GM23338 (cell line): ENCODE measurements at regions not wholly inside any gene's neighbourhood (a gene's known extent, or its start where the extent isn't known, plus 50 kb on each side); places are given as distances from the start of the nearest gene placed in this dataset.

Experiments
- ATAC-seq: fragments of 200-7000 bp; cut with Tn5 transposase; 3 replicates; pipeline ENCODE4 v1.9.1; 2020
- DNase-seq: peaks from one replicate; pipeline ENCODE4 v3.0.0-alpha.2; 2015; ENCODE audit warnings: low spot score
- H2AFZ ChIP-seq: fragments of 200-600 bp; sonication (generic); 2 replicates; pipeline ENCODE4 v1.8.0; 2016; ENCODE audit warnings: antibody characterized with exemption, mild to moderate bottlenecking, moderate library complexity
- H3F3A ChIP-seq: fragments of 200-600 bp; sonication (generic); replicated peaks from 2 replicates; pipeline ENCODE4 v1.8.0; 2017; ENCODE audit warnings: antibody characterized with exemption, mixed run types, low read depth
- H3K27ac ChIP-seq: fragments of 200-600 bp; sonication (generic); 2 replicates; pipeline ENCODE4 v1.6.1; 2016; ENCODE audit warnings: low read depth
- H3K27me3 ChIP-seq: fragments of 200-600 bp; sonication (generic); 2 replicates; pipeline ENCODE4 v1.8.0; 2016; ENCODE audit warnings: mild to moderate bottlenecking, mixed run types, moderate library complexity; ENCODE audit not compliant: insufficient read depth
- H3K36me3 ChIP-seq: fragments of 200-600 bp; sonication (generic); 2 replicates; pipeline ENCODE4 v1.8.0; 2016; ENCODE audit warnings: mild to moderate bottlenecking; ENCODE audit not compliant: insufficient read depth
- H3K4me1 ChIP-seq: fragments of 200-600 bp; sonication (generic); 2 replicates; pipeline ENCODE4 v1.8.0; 2016; ENCODE audit warnings: mild to moderate bottlenecking, moderate library complexity; ENCODE audit not compliant: insufficient read depth
- H3K4me2 ChIP-seq: fragments of 200-600 bp; sonication (generic); 2 replicates; pipeline ENCODE4 v1.7.1; 2017; ENCODE audit warnings: mixed run types
- H3K4me3 ChIP-seq: fragments of 200-600 bp; sonication (generic); 2 replicates; pipeline ENCODE4 v1.6.1; 2016; ENCODE audit warnings: mixed run types
- H3K79me2 ChIP-seq: fragments of 200-600 bp; sonication (generic); replicated peaks from 2 replicates; pipeline ENCODE4 v1.8.0; 2017; ENCODE audit warnings: mild to moderate bottlenecking; ENCODE audit not compliant: insufficient read depth
- H3K9me2 ChIP-seq: fragments of 200-600 bp; sonication (generic); 2 replicates; pipeline ENCODE4 v1.8.0; 2017; ENCODE audit not compliant: insufficient read depth
- H4K20me1 ChIP-seq: fragments of 200-600 bp; sonication (generic); replicated peaks from 2 replicates; pipeline ENCODE4 v1.8.0; 2017; ENCODE audit warnings: mild to moderate bottlenecking; ENCODE audit not compliant: insufficient read depth
- H3K27ac Mint-ChIP-seq: 2 replicates; pipeline ENCODE4 v1.8.0; 2020; ENCODE audit warnings: inconsistent platforms, mild to moderate bottlenecking, moderate library complexity, mixed read lengths
- H3K27me3 Mint-ChIP-seq: 3 replicates; pipeline ENCODE4 v1.8.0; 2022; ENCODE audit warnings: low read depth, mild to moderate bottlenecking, moderate library complexity, mixed read lengths, inconsistent platforms; ENCODE audit not compliant: insufficient read depth, poor library complexity
- H3K36me3 Mint-ChIP-seq: 3 replicates; pipeline ENCODE4 v1.8.0; 2021; ENCODE audit warnings: low read depth, mild to moderate bottlenecking, inconsistent platforms, moderate library complexity, mixed read lengths
- H3K4me1 Mint-ChIP-seq: 3 replicates; pipeline ENCODE4 v1.8.0; 2020; ENCODE audit warnings: mild to moderate bottlenecking, inconsistent platforms, mixed read lengths
- H3K4me3 Mint-ChIP-seq: 3 replicates; pipeline ENCODE4 v1.8.0; 2021; ENCODE audit warnings: moderate library complexity, mild to moderate bottlenecking, inconsistent platforms, mixed read lengths
- H3K9me3 Mint-ChIP-seq: 3 replicates; pipeline ENCODE4 v1.8.0; 2020; ENCODE audit warnings: moderate library complexity, mild to moderate bottlenecking, inconsistent platforms, mixed read lengths
- CREB1 ChIP-seq: fragments of 250-450 bp; sonication (Bioruptor Pico); IDR thresholded peaks from 2 replicates; pipeline ENCODE4 v1.5.0; 2020; ENCODE audit warnings: low read depth, mild to moderate bottlenecking, moderate library complexity
- EZH2 ChIP-seq: fragments of 200-600 bp; sonication (generic); IDR thresholded peaks from one replicate; pipeline ENCODE4 v1.8.0; 2017; ENCODE audit warnings: antibody characterized with exemption, mild to moderate bottlenecking, low read depth; ENCODE audit not compliant: unreplicated experiment
- EZH2phosphoT487 ChIP-seq: fragments of 200-600 bp; sonication (generic); IDR thresholded peaks from one replicate; pipeline ENCODE4 v1.8.1; 2018; ENCODE audit warnings: antibody characterized with exemption; ENCODE audit not compliant: unreplicated experiment
- NANOG ChIP-seq: IDR thresholded peaks from 2 replicates; pipeline ENCODE4 v1.6.1; 2016; ENCODE audit warnings: antibody characterized with exemption, borderline replicate concordance
- POLR2AphosphoS5 ChIP-seq: IDR thresholded peaks from 2 replicates; pipeline ENCODE4 v1.6.1; 2016; ENCODE audit warnings: antibody characterized with exemption, low read depth
- STAT1 ChIP-seq: IDR thresholded peaks from one replicate; pipeline ENCODE4 v1.6.1; 2016; ENCODE audit warnings: antibody characterized with exemption; ENCODE audit not compliant: unreplicated experiment
- ZNF114 ChIP-seq: fragments of 250-450 bp; sonication (Bioruptor Pico); IDR thresholded peaks from 2 replicates; pipeline ENCODE4 v1.5.0; 2020; ENCODE audit warnings: mild to moderate bottlenecking, moderate library complexity
- TF ChIP-seq, protein P1 (sequence below): IDR thresholded peaks from 2 replicates; pipeline ENCODE4 v1.6.1; 2016; ENCODE audit warnings: antibody characterized with exemption
- TF ChIP-seq, protein P2 (sequence below): IDR thresholded peaks from one replicate; pipeline ENCODE4 v1.6.1; 2018; ENCODE audit warnings: antibody characterized with exemption; ENCODE audit not compliant: unreplicated experiment
- TF ChIP-seq, protein P3 (sequence below), 2 experiments: fragments of 200-600 bp in 1 of 2; sonication (generic) in 1 of 2; conservative IDR thresholded peaks; 2 replicates each; pipeline versions ENCODE4 v1.5.1 to v1.6.1; 2016 to 2017; ENCODE audit warnings: antibody characterized with exemption in 2 of 2, low read depth in 2 of 2, mild to moderate bottlenecking in 2 of 2, moderate library complexity in 1 of 2

DNA sequence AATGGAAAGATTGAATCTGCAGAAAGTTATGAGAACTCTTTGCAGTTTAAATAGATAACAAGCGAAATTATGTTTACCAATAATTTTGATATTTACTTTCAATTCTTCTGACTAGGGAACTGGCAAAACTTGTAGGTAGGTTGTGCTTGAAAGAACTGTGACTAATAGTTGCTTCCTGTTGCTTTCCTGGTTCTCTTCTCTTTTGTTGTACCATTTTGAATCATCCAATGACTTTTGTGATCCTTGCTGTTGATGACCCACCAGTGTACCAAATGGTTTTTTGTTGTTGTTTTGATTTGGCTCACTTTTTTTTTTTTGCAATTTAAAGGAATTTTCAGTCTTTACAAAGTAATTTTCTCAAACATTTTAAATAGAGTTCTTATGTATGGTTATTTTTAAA is 64.9 kb upstream of the DCBLD2 start:
- Mint-ChIP-seq H3K4me1 (no peaks in the 10 kb centered on the region), H3K27me3 (no peaks in the 10 kb centered on the region), H3K27ac (no peak overlapping the region), H3K36me3 (no peaks in the 10 kb centered on the region), H3K9me3 (no peaks in the 10 kb centered on the region), H3K4me3 (no peak overlapping the region)
- H3K9me2 ChIP-seq, result no peaks in the 10 kb centered on the region
- H3K36me3 ChIP-seq, result no peaks in the 10 kb centered on the region
- H4K20me1 ChIP-seq, result no peaks in the 10 kb centered on the region
- DNase-seq (no peak), ATAC-seq (no peak)
- no peaks in the 10 kb centered on the region for H3F3A ChIP-seq
- H3K27ac ChIP-seq, result no peak overlapping the region
- no peaks in the 10 kb centered on the region for H3K4me1 ChIP-seq
- no peaks in the 10 kb centered on the region for H3K27me3 ChIP-seq
- TF ChIP-seq NANOG, result no peak
- TF ChIP-seq, protein P1, sequence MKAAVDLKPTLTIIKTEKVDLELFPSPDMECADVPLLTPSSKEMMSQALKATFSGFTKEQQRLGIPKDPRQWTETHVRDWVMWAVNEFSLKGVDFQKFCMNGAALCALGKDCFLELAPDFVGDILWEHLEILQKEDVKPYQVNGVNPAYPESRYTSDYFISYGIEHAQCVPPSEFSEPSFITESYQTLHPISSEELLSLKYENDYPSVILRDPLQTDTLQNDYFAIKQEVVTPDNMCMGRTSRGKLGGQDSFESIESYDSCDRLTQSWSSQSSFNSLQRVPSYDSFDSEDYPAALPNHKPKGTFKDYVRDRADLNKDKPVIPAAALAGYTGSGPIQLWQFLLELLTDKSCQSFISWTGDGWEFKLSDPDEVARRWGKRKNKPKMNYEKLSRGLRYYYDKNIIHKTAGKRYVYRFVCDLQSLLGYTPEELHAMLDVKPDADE, result no peak
- TF ChIP-seq, protein P2, sequence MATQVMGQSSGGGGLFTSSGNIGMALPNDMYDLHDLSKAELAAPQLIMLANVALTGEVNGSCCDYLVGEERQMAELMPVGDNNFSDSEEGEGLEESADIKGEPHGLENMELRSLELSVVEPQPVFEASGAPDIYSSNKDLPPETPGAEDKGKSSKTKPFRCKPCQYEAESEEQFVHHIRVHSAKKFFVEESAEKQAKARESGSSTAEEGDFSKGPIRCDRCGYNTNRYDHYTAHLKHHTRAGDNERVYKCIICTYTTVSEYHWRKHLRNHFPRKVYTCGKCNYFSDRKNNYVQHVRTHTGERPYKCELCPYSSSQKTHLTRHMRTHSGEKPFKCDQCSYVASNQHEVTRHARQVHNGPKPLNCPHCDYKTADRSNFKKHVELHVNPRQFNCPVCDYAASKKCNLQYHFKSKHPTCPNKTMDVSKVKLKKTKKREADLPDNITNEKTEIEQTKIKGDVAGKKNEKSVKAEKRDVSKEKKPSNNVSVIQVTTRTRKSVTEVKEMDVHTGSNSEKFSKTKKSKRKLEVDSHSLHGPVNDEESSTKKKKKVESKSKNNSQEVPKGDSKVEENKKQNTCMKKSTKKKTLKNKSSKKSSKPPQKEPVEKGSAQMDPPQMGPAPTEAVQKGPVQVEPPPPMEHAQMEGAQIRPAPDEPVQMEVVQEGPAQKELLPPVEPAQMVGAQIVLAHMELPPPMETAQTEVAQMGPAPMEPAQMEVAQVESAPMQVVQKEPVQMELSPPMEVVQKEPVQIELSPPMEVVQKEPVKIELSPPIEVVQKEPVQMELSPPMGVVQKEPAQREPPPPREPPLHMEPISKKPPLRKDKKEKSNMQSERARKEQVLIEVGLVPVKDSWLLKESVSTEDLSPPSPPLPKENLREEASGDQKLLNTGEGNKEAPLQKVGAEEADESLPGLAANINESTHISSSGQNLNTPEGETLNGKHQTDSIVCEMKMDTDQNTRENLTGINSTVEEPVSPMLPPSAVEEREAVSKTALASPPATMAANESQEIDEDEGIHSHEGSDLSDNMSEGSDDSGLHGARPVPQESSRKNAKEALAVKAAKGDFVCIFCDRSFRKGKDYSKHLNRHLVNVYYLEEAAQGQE, result no peak
- TF ChIP-seq STAT1, result no peak
- TF ChIP-seq EZH2phosphoT487, result no peak
- no peak for TF ChIP-seq POLR2AphosphoS5
- TF ChIP-seq, protein P3, sequence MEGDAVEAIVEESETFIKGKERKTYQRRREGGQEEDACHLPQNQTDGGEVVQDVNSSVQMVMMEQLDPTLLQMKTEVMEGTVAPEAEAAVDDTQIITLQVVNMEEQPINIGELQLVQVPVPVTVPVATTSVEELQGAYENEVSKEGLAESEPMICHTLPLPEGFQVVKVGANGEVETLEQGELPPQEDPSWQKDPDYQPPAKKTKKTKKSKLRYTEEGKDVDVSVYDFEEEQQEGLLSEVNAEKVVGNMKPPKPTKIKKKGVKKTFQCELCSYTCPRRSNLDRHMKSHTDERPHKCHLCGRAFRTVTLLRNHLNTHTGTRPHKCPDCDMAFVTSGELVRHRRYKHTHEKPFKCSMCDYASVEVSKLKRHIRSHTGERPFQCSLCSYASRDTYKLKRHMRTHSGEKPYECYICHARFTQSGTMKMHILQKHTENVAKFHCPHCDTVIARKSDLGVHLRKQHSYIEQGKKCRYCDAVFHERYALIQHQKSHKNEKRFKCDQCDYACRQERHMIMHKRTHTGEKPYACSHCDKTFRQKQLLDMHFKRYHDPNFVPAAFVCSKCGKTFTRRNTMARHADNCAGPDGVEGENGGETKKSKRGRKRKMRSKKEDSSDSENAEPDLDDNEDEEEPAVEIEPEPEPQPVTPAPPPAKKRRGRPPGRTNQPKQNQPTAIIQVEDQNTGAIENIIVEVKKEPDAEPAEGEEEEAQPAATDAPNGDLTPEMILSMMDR (conservative IDR thresholded peaks at IDR 0.05; ENCODE audit: low read depth in 2 of 2), result no peak
- H3K79me2 ChIP-seq, result no peaks in the 10 kb centered on the region
- no peak overlapping the region for H2AFZ ChIP-seq
- H3K4me2 ChIP-seq, result no peak overlapping the region
- no peak overlapping the region for H3K4me3 ChIP-seq

DNA sequence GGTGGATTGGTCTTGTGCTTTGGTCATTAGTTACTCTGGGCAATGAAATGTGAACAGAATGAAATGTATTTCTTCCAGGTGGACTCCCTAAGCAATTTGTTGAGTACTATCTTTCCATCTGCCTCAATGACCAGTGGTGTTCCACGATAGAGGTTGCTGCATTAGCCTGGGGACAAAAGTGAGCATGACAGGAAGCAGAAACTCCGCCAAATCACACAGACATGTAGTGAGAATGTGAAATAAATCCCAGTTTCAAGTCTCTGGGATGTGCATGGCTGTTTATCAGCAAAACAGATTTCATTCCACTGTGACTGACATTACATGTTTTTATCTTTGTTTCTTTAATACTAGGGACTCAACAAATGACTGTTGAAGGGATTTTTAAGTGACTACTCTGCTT is 63.3 kb upstream of the DCBLD2 start:
- no peaks in the 10 kb centered on the region for H3K27me3 Mint-ChIP-seq
- Histone ChIP-seq H3K36me3 (no peaks in the 10 kb centered on the region), H3K4me2 (no peak overlapping the region), H3K4me1 (no peaks in the 10 kb centered on the region), H3K27me3 (no peaks in the 10 kb centered on the region), H3F3A (no peaks in the 10 kb centered on the region), H3K4me3 (no peak overlapping the region), H2AFZ (no peak overlapping the region), H3K79me2 (no peaks in the 10 kb centered on the region), H4K20me1 (no peaks in the 10 kb centered on the region), H3K27ac (no peak overlapping the region), H3K9me2 (no peaks in the 10 kb centered on the region)
- no peak overlapping the region for H3K4me3 Mint-ChIP-seq
- no peaks in the 10 kb centered on the region for H3K9me3 Mint-ChIP-seq
- no peak for ATAC-seq
- no peaks in the 10 kb centered on the region for H3K36me3 Mint-ChIP-seq
- no peaks in the 10 kb centered on the region for H3K4me1 Mint-ChIP-seq
- H3K27ac Mint-ChIP-seq, result no peak overlapping the region
- DNase-seq, result no peak
- no peak for TF ChIP-seq POLR2AphosphoS5
- no peak for TF ChIP-seq CREB1 (CRISPR knock-in tag)
- TF ChIP-seq EZH2, result no peak
- no peak for TF ChIP-seq ZNF114
- TF ChIP-seq, protein P1, result no peak
